ENCODE measurements at regions not wholly inside any gene's neighbourhood (a gene's known extent, or its start where the extent isn't known, plus 50 kb on each side); places are given as distances from the start of the nearest gene placed in this dataset.

DNA sequence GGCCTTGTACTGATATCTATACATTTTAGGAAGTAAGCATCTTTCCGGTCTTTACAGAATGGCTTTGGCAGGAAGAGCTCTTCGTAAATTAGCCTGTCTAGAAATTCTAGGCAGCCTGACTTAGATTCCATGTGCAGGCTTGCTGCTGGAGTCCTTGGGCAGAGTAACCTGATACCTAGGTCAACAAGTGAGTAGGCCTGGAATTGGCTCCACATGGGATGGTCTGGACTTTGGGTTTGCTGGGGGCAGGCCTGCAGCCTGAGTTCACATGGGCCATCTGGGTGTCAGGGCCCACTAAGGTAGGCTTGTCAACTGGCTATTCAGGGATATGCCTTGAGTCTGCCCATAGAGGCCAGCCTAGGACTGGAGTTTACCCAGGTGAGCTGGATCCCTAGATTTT lies 59.6 kb upstream of the CYYR1 start (continued):
- no peak for TF ChIP-seq SIN3A (conservative IDR thresholded peaks at IDR 0.05 in 1 of 2, IDR thresholded peaks at IDR 0.05 in 1 of 2; ENCODE audit: low read depth in 1 of 2, low read length in 2 of 2)
- no peak for TF ChIP-seq CHD1 (IDR thresholded peaks at IDR 0.05; ENCODE audit: low read depth, low read length)
- TF ChIP-seq, protein P1, sequence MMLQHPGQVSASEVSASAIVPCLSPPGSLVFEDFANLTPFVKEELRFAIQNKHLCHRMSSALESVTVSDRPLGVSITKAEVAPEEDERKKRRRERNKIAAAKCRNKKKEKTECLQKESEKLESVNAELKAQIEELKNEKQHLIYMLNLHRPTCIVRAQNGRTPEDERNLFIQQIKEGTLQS (IDR thresholded peaks at IDR 0.05; ENCODE audit: insufficient read depth, low read depth, low read length) = no peak
- TF ChIP-seq KDM1A (IDR thresholded peaks at IDR 0.05; ENCODE audit: borderline replicate concordance, low read length) = no peak

Measured in H1 (cell line).